OCI-LY3 (cell line): ENCODE measurements at regions not wholly inside any gene's neighbourhood (a gene's known extent, or its start where the extent isn't known, plus 50 kb on each side); places are given as distances from the start of the nearest gene placed in this dataset.

Experiments used
- CTCF ChIP-seq: fragments of 200-600, 300-600 bp; sonication (generic); IDR thresholded peaks from 2 replicates; pipeline ENCODE4 v1.5.1; 2014; ENCODE audit warnings: antibody characterized with exemption, low read length, low read depth
- EZH2phosphoT487 ChIP-seq: fragments of 200-600 bp; shearing (Covaris generic); IDR thresholded peaks from 2 replicates; pipeline ENCODE4 v1.6.1; 2018; ENCODE audit warnings: antibody characterized with exemption, mixed run types, low read depth

GRCh38 chr3:164302622-164303021 lies 775.7 kb downstream of the SI start:
- no peak for TF ChIP-seq CTCF
- no peak for TF ChIP-seq EZH2phosphoT487
